Stimulated activated naive CD8-positive, alpha-beta T cell treated with anti-CD3 and anti-CD28 coated beads, Interleukin-15, amount 100 ng/mL, for 72 hours (primary cell): ENCODE measurements at regions not wholly inside any gene's neighbourhood (a gene's known extent, or its start where the extent isn't known, plus 50 kb on each side); places are given as distances from the start of the nearest gene placed in this dataset.
"Not testable (repeated sequence)": the region's sequence is repeated elsewhere in the genome, so short reads cannot be mapped to it uniquely, and the experiment has no call there.

Experiments
- ATAC-seq: fragments of 150-1000 bp; cut with Tn5 transposase; 2 replicates; pipeline ENCODE4 v1.10.0; 2021; ENCODE audit warnings: mild to moderate bottlenecking, moderate library complexity
- DNase-seq, 2 donors: peaks; one replicate each; pipeline ENCODE4 v3.0.0; 2021 to 2022
- H3K27ac Mint-ChIP-seq, 2 donors: one replicate each; pipeline ENCODE4 v1.8.0; 2022; ENCODE audit warnings: mild to moderate bottlenecking in 2 of 2, mixed read lengths in 2 of 2, moderate library complexity in 2 of 2
- H3K27me3 Mint-ChIP-seq: one replicate; pipeline ENCODE4 v1.8.0; 2022; ENCODE audit warnings: mixed read lengths
- H3K4me1 Mint-ChIP-seq: one replicate; pipeline ENCODE4 v1.8.0; 2022; ENCODE audit warnings: mild to moderate bottlenecking, mixed read lengths
- H3K4me3 Mint-ChIP-seq, 2 donors: one replicate each; pipeline ENCODE4 v1.8.0; 2022; ENCODE audit warnings: mild to moderate bottlenecking in 2 of 2, mixed read lengths in 2 of 2, moderate library complexity in 1 of 2
- H3K9me3 Mint-ChIP-seq, 2 donors: one replicate each; pipeline ENCODE4 v1.8.0; 2022; ENCODE audit warnings: mixed read lengths in 2 of 2

- not testable (repeated sequence) for H3K4me3 Mint-ChIP-seq, DNase-seq, H3K4me1 Mint-ChIP-seq, H3K27ac Mint-ChIP-seq, H3K9me3 Mint-ChIP-seq, H3K27me3 Mint-ChIP-seq, ATAC-seq
Observed at GRCh38 chr6:22378536-22378935, 81.7 kb upstream of the PRL start.

- Mint-ChIP-seq H3K9me3 (no peaks in the 10 kb centered on the region), H3K4me1 (no peaks in the 10 kb centered on the region), H3K4me3 (no peak overlapping the region), H3K27ac (no peak overlapping the region), H3K27me3 (no peaks in the 10 kb centered on the region)
- DNase-seq, result no peak
- ATAC-seq, result no peak
Observed at GRCh38 chr6:22380236-22380635, 83.4 kb upstream of the PRL start.

GRCh38 chr6:22381845-22382544, 85.2 kb upstream of the PRL start:
- peaks cover 0 to 4% of the 10 kb centered on the region in 2 donors for H3K9me3 Mint-ChIP-seq

GRCh38 chr6:22383016-22383415, 86.2 kb upstream of the PRL start:
- Mint-ChIP-seq H3K9me3 (peaks cover 0 to 7% of the 10 kb centered on the region in 2 donors), H3K4me3 (no peak overlapping the region), H3K27me3 (no peaks in the 10 kb centered on the region), H3K4me1 (no peaks in the 10 kb centered on the region), H3K27ac (no peak overlapping the region)
- no peak for ATAC-seq
- no peak for DNase-seq

More at GRCh38 chr6:22381845-22382544, 85.2 kb upstream of the PRL start:
- ATAC-seq (no peak), DNase-seq (no peak)
- Mint-ChIP-seq H3K27me3 (no peaks in the 10 kb centered on the region), H3K27ac (no peak overlapping the region), H3K4me3 (no peak overlapping the region), H3K4me1 (no peaks in the 10 kb centered on the region)

- no peaks in the 10 kb centered on the region for H3K4me1 Mint-ChIP-seq
- H3K9me3 Mint-ChIP-seq, result peaks cover 0 to 12% of the 10 kb centered on the region in 2 donors
- no peak for ATAC-seq
- no peak overlapping the region for H3K27ac Mint-ChIP-seq
- no peaks in the 10 kb centered on the region for H3K27me3 Mint-ChIP-seq
- no peak for DNase-seq
- H3K4me3 Mint-ChIP-seq, result no peak overlapping the region
Observed at GRCh38 chr6:22392711-22393110, 95.9 kb upstream of the PRL start.

GRCh38 chr6:22394691-22395090, 97.9 kb upstream of the PRL start:
- Mint-ChIP-seq H3K27ac (no peak overlapping the region), H3K9me3 (no peaks in the 10 kb centered on the region), H3K27me3 (no peaks in the 10 kb centered on the region), H3K4me1 (no peaks in the 10 kb centered on the region), H3K4me3 (no peak overlapping the region)
- ATAC-seq (no peak), DNase-seq (no peak)

- DNase-seq, result no peak
- no peak for ATAC-seq
- H3K4me1 Mint-ChIP-seq, result no peaks in the 10 kb centered on the region
- no peak overlapping the region for H3K27ac Mint-ChIP-seq
- H3K4me3 Mint-ChIP-seq, result no peak overlapping the region
- no peaks in the 10 kb centered on the region for H3K27me3 Mint-ChIP-seq
- H3K9me3 Mint-ChIP-seq, result no peaks in the 10 kb centered on the region
Observed at GRCh38 chr6:22399693-22400092, 102.9 kb upstream of the PRL start.

- ATAC-seq, result no peak
- H3K9me3 Mint-ChIP-seq, result no peaks in the 10 kb centered on the region
- no peaks in the 10 kb centered on the region for H3K27me3 Mint-ChIP-seq
- H3K27ac Mint-ChIP-seq, result no peak overlapping the region
- DNase-seq, result no peak
- H3K4me1 Mint-ChIP-seq, result no peaks in the 10 kb centered on the region
- H3K4me3 Mint-ChIP-seq, result no peak overlapping the region
Observed at GRCh38 chr6:22401206-22401605, 104.4 kb upstream of the PRL start.

GRCh38 chr6:22401932-22402331, 105.1 kb upstream of the PRL start:
- DNase-seq, result no peak
- H3K4me1 Mint-ChIP-seq, result no peaks in the 10 kb centered on the region
- no peak overlapping the region for H3K27ac Mint-ChIP-seq
- no peak overlapping the region for H3K4me3 Mint-ChIP-seq
- H3K27me3 Mint-ChIP-seq, result no peaks in the 10 kb centered on the region
- no peaks in the 10 kb centered on the region for H3K9me3 Mint-ChIP-seq
- no peak for ATAC-seq

- DNase-seq (no peak), ATAC-seq (no peak)
- H3K27me3 Mint-ChIP-seq, result no peaks in the 10 kb centered on the region
- no peaks in the 10 kb centered on the region for H3K9me3 Mint-ChIP-seq
- H3K4me1 Mint-ChIP-seq, result no peaks in the 10 kb centered on the region
- H3K4me3 Mint-ChIP-seq, result no peak overlapping the region
- H3K27ac Mint-ChIP-seq, result no peak overlapping the region
Observed at GRCh38 chr6:22409486-22409885, 112.7 kb upstream of the PRL start.

GRCh38 chr6:22411376-22412105, 114.7 kb upstream of the PRL start:
- no peaks in the 10 kb centered on the region for H3K27me3 Mint-ChIP-seq

GRCh38 chr6:22412994-22413393, 116.2 kb upstream of the PRL start:
- DNase-seq (no peak), ATAC-seq (no peak)
- no peaks in the 10 kb centered on the region for H3K4me1 Mint-ChIP-seq
- no peaks in the 10 kb centered on the region for H3K27me3 Mint-ChIP-seq
- H3K27ac Mint-ChIP-seq, result peak overlapping the region in 1 of 2 donors; percentile 17
- H3K4me3 Mint-ChIP-seq, result no peak overlapping the region
- no peaks in the 10 kb centered on the region for H3K9me3 Mint-ChIP-seq

More at GRCh38 chr6:22411376-22412105, 114.7 kb upstream of the PRL start:
- DNase-seq, result no peak
- Mint-ChIP-seq H3K27ac (no peak overlapping the region), H3K4me3 (no peak overlapping the region), H3K9me3 (no peaks in the 10 kb centered on the region), H3K4me1 (no peaks in the 10 kb centered on the region)
- ATAC-seq, result no peak

- peak overlapping the region in 1 of 2 donors; percentile 54 for H3K27ac Mint-ChIP-seq
- H3K4me3 Mint-ChIP-seq, result no peak overlapping the region
- no peaks in the 10 kb centered on the region for H3K27me3 Mint-ChIP-seq
- ATAC-seq (no peak), DNase-seq (no peak)
- no peaks in the 10 kb centered on the region for H3K4me1 Mint-ChIP-seq
- peaks cover 3 to 4% of the 10 kb centered on the region in 2 donors for H3K9me3 Mint-ChIP-seq
Observed at GRCh38 chr6:22413681-22414311, 117.0 kb upstream of the PRL start.

GRCh38 chr6:22418714-22419113, 121.9 kb upstream of the PRL start:
- Mint-ChIP-seq H3K27ac (no peak overlapping the region), H3K9me3 (peaks cover 12 to 21% of the 10 kb centered on the region in 2 donors), H3K4me3 (no peak overlapping the region), H3K4me1 (no peaks in the 10 kb centered on the region), H3K27me3 (no peaks in the 10 kb centered on the region)
- DNase-seq (no peak), ATAC-seq (no peak)

- Mint-ChIP-seq H3K9me3 (peaks cover 12 to 21% of the 10 kb centered on the region in 2 donors), H3K4me1 (no peaks in the 10 kb centered on the region), H3K27me3 (no peaks in the 10 kb centered on the region), H3K4me3 (no peak overlapping the region), H3K27ac (no peak overlapping the region)
- DNase-seq (no peak), ATAC-seq (no peak)
Observed at GRCh38 chr6:22421198-22421597, 124.4 kb upstream of the PRL start.

- no peaks in the 10 kb centered on the region for H3K27me3 Mint-ChIP-seq
- no peak overlapping the region for H3K4me3 Mint-ChIP-seq
- DNase-seq, result no peak
- H3K4me1 Mint-ChIP-seq, result no peaks in the 10 kb centered on the region
- no peak for ATAC-seq
- peaks cover 5 to 13% of the 10 kb centered on the region in 2 donors for H3K9me3 Mint-ChIP-seq
- no peak overlapping the region for H3K27ac Mint-ChIP-seq
Observed at GRCh38 chr6:22424196-22424595, 127.4 kb upstream of the PRL start.
